Fibroblast of gingiva (primary cell): ENCODE measurements at regions not wholly inside any gene's neighbourhood (a gene's known extent, or its start where the extent isn't known, plus 50 kb on each side); places are given as distances from the start of the nearest gene placed in this dataset.

ENCODE experiments used
- DNase-seq: peaks from one replicate; pipeline ENCODE4 v3.0.0-alpha.2; 2011; ENCODE audit warnings: low read depth

DNA sequence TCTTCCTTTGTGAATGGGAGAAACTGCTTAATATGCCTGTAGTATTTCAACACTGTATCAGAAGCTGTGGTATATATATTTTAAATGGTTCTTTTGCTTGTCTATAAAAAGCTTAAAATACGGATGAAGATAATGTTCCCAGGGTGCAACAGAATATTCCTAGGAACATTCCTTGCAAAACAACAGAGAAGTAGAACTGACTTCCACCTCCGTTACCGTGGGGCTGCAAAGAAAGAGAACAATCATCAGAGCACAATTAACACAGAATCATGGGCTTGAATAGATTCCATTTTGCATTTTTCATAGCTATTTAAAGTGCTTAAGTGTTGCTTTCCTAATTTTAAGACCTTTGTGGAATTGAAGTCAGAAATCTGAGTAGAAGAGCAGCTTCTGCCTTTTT, 1227.7 kb downstream of the EFNB2 start:
- DNase-seq = no peak

GRCh38 chr13:105297839-105298238, 1237.6 kb downstream of the EFNB2 start:
- DNase-seq = no peak

DNA sequence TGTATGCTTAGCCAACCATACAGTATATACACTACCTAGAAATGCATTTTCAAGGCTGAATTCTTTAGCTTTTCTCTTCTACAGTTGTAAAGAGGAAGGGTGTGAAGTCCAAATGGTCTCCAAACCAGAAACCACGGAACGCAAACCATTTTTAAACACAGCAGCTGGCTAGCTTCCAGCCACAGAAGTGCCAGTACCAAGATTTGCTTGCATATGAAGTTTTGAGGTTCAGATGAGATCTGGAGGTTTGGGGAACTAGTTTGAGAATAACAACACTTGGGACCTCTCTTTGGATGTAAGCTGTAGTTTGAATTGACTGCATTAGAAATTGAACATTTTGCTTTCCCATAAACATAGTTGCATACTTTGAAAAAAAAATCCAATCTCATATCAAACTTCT, 1243.5 kb downstream of the EFNB2 start:
- no peak for DNase-seq

DNA sequence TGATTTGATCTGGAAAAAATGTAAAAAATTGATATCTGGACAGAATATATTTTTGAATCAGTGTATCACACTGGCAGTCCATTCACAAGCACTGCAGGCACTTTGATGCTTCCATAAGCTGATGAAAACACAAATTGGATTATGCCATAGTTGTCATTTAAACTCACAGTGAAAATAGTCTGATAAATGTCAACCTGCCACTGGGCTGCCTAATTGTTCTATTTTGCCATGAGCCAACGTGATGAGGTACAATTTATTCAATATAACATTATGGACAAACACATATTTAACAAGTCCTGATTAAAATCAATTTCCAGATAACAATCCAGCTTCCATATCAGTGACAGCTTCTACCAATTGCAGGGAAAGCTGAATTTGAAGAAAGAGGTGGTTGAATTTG, 1244.9 kb downstream of the EFNB2 start:
- DNase-seq = no peak

GRCh38 chr13:105285526-105285925, 1249.9 kb downstream of the EFNB2 start:
- DNase-seq = no peak

- no peak for DNase-seq
Measured at GRCh38 chr13:105282406-105283285, 1252.8 kb downstream of the EFNB2 start.

DNA sequence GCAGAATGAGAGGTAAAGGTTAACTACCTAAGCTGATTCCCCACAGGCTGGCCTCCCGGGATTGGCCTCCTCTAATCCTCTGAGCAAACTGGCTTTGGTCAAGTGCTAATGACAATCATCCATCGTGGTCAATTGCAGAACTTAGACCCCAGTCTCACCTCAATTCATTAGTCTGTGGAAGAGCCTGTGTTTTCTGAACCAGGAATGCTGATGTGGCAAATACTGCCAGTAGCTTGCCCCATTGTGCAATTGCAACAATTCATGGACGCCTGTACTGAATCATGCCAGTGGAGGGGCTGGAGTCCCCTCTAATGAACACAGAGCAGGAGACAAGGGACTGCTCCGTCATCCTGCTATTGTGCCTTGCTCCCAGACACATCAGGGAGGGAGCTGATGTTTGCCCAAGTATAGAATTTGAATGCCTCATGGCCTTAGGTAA, 1256.5 kb downstream of the EFNB2 start:
- DNase-seq = no peak

DNA sequence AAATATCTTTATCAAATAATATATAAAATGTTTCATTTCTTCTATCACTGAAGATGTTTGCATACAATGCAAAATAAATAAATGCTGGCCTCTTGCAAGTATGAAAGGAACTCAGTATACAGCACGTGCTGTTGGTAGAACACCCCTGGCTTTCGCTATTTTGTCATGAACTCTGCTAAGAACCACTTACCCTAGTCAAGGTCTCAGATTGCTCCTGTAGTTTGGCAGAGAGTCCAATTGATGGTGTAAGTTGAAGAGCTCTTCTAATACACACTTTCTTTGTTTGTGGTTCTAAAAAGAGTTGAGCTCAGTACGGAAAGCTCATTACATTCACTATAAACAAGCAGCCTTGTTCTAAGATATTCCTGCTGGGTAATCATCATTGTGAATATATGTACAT, 1258.9 kb downstream of the EFNB2 start:
- DNase-seq = no peak

DNA sequence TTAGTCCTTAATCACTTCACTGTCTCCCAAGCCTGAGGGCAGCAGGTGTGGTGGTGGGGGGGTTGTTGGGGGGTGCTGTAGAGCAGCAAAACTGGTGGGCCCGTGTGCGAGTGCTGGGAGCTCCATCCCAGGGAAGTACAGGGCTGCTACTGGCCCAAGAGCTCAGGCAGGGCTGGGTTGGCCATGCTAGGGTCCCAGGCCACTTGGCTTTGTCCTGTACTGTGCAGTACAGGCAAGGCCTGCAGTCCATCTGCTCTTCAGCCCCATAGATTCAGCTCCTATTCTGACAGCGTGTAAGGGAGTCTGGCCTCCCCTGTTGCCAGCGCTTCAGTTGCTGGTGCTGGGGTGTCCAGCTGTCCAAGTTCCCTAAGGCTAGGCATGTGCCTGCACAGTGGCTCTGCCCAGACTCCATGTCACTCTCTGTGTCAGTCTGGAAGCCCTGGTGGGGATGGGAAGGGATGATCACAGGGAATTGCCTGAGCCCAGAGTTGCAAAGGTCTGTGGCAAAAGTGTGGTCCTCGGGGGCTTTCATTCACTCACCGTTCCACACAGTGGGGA, 1261.7 kb downstream of the EFNB2 start:
- DNase-seq = no peak

GRCh38 chr13:105272660-105273631, 1262.5 kb downstream of the EFNB2 start:
- DNase-seq = no peak

DNA sequence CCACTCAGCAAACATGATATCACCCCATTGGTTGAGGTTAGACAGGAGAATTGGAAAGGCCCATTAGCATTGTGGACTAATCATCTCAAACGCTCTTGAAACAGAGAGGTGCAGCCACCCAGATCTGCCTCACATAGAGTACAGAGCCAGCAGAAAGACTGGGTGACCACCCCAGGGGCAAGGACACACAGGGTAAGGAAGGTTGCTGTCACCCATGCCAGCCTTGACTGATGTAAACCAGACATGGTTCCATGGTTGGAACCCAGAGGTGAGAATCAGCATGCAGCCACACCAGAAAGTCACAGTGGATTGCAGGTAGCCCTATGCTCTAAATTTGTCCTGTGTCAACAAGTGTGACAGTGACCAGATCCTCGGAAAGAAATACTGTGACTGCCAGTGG, 1268.8 kb downstream of the EFNB2 start:
- DNase-seq = no peak

GRCh38 chr13:105262579-105262978, 1272.9 kb downstream of the EFNB2 start:
- no peak for DNase-seq

- no peak for DNase-seq
Measured at GRCh38 chr13:105259426-105259825, 1276.0 kb downstream of the EFNB2 start.

- DNase-seq = no peak
Measured at GRCh38 chr13:105255472-105255871, 1280.0 kb downstream of the EFNB2 start.

DNA sequence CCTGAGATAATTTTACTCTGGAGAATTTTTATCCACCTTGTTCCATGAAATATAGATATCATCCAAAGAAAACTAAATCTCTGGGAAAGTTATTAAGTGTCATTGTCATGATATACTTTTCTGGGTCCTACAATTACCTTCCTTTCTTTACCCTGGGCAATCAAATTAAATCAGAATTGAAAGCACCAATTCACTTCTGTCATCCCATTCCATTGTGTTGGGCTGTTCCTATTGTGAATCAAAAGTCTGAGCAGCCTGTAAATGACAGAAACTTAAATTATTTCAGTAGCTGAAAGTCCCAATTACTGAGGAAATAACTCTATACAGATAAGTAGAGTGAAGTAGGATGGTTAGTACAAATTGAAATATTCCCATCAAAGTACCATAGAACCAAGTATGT, 1284.2 kb downstream of the EFNB2 start:
- no peak for DNase-seq

GRCh38 chr13:105247830-105248229, 1287.6 kb downstream of the EFNB2 start:
- DNase-seq = no peak

- DNase-seq = no peak
Measured at GRCh38 chr13:105240371-105240770, 1295.1 kb downstream of the EFNB2 start.

DNA sequence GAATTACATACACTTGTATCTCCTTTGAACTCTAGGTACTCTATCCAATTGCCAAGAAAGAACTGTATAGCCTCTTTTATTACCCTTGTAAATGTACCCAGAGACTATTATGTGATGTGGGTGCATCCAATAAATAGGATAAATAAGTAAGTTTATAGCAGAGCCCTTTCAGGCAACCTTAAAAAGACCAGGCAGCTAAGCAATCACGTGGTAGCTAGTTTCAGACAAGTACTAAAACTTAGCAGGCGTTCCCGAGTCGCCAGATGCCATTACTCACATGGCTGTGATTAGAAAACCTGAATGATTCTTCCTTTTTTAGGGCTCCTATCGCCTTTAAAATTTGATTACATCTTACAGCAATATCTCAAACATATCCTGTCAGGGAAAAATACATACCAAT, 1303.0 kb downstream of the EFNB2 start:
- DNase-seq = no peak

DNA sequence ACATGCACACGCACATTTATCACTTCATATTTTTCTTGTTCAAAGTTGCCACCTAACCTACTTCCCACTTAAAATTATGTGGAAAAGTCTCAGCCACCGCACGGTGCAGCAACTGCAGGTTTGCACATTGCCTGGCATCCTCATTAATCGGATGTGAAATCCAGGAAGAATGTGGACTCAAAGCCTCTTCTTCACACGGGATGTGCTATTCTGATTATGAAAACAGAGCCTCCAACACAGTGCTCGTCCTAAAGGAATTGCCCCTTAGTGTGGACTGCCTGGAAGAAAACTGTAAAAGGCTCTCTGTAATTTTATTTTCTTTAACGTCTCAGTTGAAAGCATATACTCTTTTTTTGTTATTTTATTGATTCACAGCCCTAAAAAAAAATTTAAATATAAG, 1303.5 kb downstream of the EFNB2 start:
- no peak for DNase-seq

GRCh38 chr13:105231579-105231978, 1303.9 kb downstream of the EFNB2 start:
- DNase-seq = no peak

GRCh38 chr13:105220881-105221280, 1314.6 kb downstream of the EFNB2 start:
- DNase-seq = no peak

GRCh38 chr13:105220063-105220462, 1315.4 kb downstream of the EFNB2 start:
- no peak for DNase-seq

DNA sequence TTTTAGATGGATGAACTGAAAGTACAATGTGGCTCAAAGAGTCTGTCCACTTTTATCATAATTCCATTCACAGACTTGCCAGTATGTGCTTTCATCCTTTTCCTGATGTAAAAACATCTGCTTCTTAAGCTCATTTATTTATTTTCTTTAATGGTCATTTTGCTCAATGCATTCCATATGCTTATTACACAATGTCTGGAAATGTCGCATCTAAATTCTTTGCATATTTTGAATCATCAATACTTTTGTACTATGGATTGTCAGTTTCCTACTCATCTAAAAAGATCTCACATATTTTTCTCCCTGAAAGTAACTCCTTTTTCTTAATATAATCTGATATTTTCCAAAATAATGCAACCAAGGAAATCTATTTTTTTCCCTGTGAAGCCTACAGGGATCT, 1315.8 kb downstream of the EFNB2 start:
- peak; percentile 6 for DNase-seq
